HG02588 (cell line): ENCODE measurements at regions not wholly inside any gene's neighbourhood (a gene's known extent, or its start where the extent isn't known, plus 50 kb on each side); places are given as distances from the start of the nearest gene placed in this dataset.
"Not testable (repeated sequence)": the region's sequence is repeated elsewhere in the genome, so short reads cannot be mapped to it uniquely, and the experiment has no call there.

ENCODE experiments used
- ATAC-seq: cut with Tn5 transposase; IDR thresholded peaks from one replicate; pipeline ENCODE4 v1.9.1; 2021; ENCODE audit warnings: mild to moderate bottlenecking, moderate library complexity; ENCODE audit not compliant: unreplicated experiment

GRCh38 chr5:169531631-169532030 is 51.9 kb upstream of the SPDL1 start:
- ATAC-seq, result no peak

- ATAC-seq, result no peak
These were observed 55.7 kb upstream of the SPDL1 start for GRCh38 chr5:169527863-169528262.

GRCh38 chr5:169527066-169527465 is 56.5 kb upstream of the SPDL1 start:
- ATAC-seq, result no peak

- no peak for ATAC-seq
These were observed 60.7 kb upstream of the SPDL1 start for GRCh38 chr5:169522851-169523250.

GRCh38 chr5:169521366-169521983 is 62.1 kb upstream of the SPDL1 start:
- ATAC-seq, result no peak

- no peak for ATAC-seq
These were observed 64.2 kb upstream of the SPDL1 start for GRCh38 chr5:169519358-169519757.

- not testable (repeated sequence) for ATAC-seq
These were observed 64.8 kb upstream of the SPDL1 start for GRCh38 chr5:169518779-169519178.

GRCh38 chr5:169512385-169512784 is 71.2 kb upstream of the SPDL1 start:
- ATAC-seq, result no peak

- no peak for ATAC-seq
These were observed 71.9 kb upstream of the SPDL1 start for GRCh38 chr5:169511708-169512107.

- ATAC-seq, result no peak
These were observed 76.5 kb upstream of the SPDL1 start for GRCh38 chr5:169507051-169507450.

- no peak for ATAC-seq
These were observed 79.7 kb upstream of the SPDL1 start for GRCh38 chr5:169503886-169504285.

GRCh38 chr5:169499990-169500505 is 83.5 kb upstream of the SPDL1 start:
- ATAC-seq, result no peak

GRCh38 chr5:169496878-169497277 is 86.7 kb upstream of the SPDL1 start:
- ATAC-seq, result no peak

GRCh38 chr5:169494941-169495548 is 88.5 kb upstream of the SPDL1 start:
- ATAC-seq, result no peak

- no peak for ATAC-seq
These were observed 89.1 kb upstream of the SPDL1 start for GRCh38 chr5:169494383-169494935.

GRCh38 chr5:169474226-169474625 is 109.3 kb upstream of the SPDL1 start:
- ATAC-seq, result no peak

GRCh38 chr5:169472544-169472943 is 111.0 kb upstream of the SPDL1 start:
- ATAC-seq, result no peak

- ATAC-seq, result no peak
These were observed 112.6 kb upstream of the SPDL1 start for GRCh38 chr5:169471021-169471420.

GRCh38 chr5:169467041-169467771 is 116.4 kb upstream of the SPDL1 start:
- no peak for ATAC-seq

- no peak for ATAC-seq
These were observed 122.7 kb upstream of the SPDL1 start for GRCh38 chr5:169460896-169461295.

- no peak for ATAC-seq
These were observed 123.5 kb upstream of the SPDL1 start for GRCh38 chr5:169460123-169460522.

GRCh38 chr5:169458221-169458620 is 125.4 kb upstream of the SPDL1 start:
- ATAC-seq, result no peak
